Parathyroid adenoma (tissue), 2 donors: ENCODE measurements at regions not wholly inside any gene's neighbourhood (a gene's known extent, or its start where the extent isn't known, plus 50 kb on each side); places are given as distances from the start of the nearest gene placed in this dataset.

ENCODE experiments used
- H2AFZ ChIP-seq: fragments of 300-600 bp; sonication (generic); one replicate; pipeline ENCODE4 v1.7.0; 2017; ENCODE audit warnings: antibody characterized with exemption, mild to moderate bottlenecking
- H3K27ac ChIP-seq: fragments of 300-600 bp; sonication (generic); one replicate; pipeline ENCODE4 v1.7.0; 2017
- H3K27me3 ChIP-seq: fragments of 300-600 bp; sonication (generic); one replicate; pipeline ENCODE4 v1.7.0; 2017; ENCODE audit warnings: low read length; ENCODE audit not compliant: control insufficient read depth, insufficient read depth
- H3K36me3 ChIP-seq: fragments of 300-600 bp; sonication (generic); one replicate; pipeline ENCODE4 v1.7.0; 2017; ENCODE audit warnings: low read length; ENCODE audit not compliant: control insufficient read depth, insufficient read depth
- H3K4me1 ChIP-seq: fragments of 300-600 bp; sonication (generic); one replicate; pipeline ENCODE4 v1.7.0; 2017; ENCODE audit warnings: control low read depth
- H3K4me2 ChIP-seq: fragments of 300-600 bp; sonication (generic); one replicate; pipeline ENCODE4 v1.7.0; 2017; ENCODE audit warnings: low read length
- H3K4me3 ChIP-seq: fragments of 300-600 bp; sonication (generic); one replicate; pipeline ENCODE4 v1.7.0; 2017; ENCODE audit warnings: low read depth, low read length
- H3K79me2 ChIP-seq: fragments of 300-600 bp; sonication (generic); one replicate; pipeline ENCODE4 v1.7.0; 2017; ENCODE audit warnings: control low read depth
- H3K9ac ChIP-seq: fragments of 300-600 bp; sonication (generic); one replicate; pipeline ENCODE4 v1.7.0; 2017; ENCODE audit warnings: mild to moderate bottlenecking
- H3K9me3 ChIP-seq: fragments of 300-600 bp; sonication (generic); one replicate; pipeline ENCODE4 v1.7.0; 2017; ENCODE audit warnings: low read length; ENCODE audit not compliant: control insufficient read depth
- CTCF ChIP-seq: fragments of 300-600 bp; sonication (generic); IDR thresholded peaks from one replicate; pipeline ENCODE4 v1.7.0; 2017; ENCODE audit warnings: antibody characterized with exemption, mild to moderate bottlenecking
- donor health status: primary hyperparathyroidism.

- Histone ChIP-seq H3K9me3 (no peaks in the 10 kb centered on the region), H3K4me1 (no peaks in the 10 kb centered on the region), H3K9ac (no peak overlapping the region), H3K36me3 (no peaks in the 10 kb centered on the region), H3K4me2 (no peak overlapping the region), H3K4me3 (no peak overlapping the region), H2AFZ (no peak overlapping the region), H3K27ac (no peak overlapping the region), H3K27me3 (no peaks in the 10 kb centered on the region), H3K79me2 (no peaks in the 10 kb centered on the region)
- no peak for TF ChIP-seq CTCF
These were observed 50.8 kb upstream of the SASH1 start for GRCh38 chr6:148291876-148292275.
